H9 (cell line): ENCODE measurements at regions not wholly inside any gene's neighbourhood (a gene's known extent, or its start where the extent isn't known, plus 50 kb on each side); places are given as distances from the start of the nearest gene placed in this dataset.

Experiments used
- DNase-seq: peaks from one replicate; pipeline ENCODE4 v3.0.0-alpha.2; 2017
- H2AFZ ChIP-seq: one replicate; pipeline ENCODE4 v1.6.1; 2013; ENCODE audit warnings: mild to moderate bottlenecking, low read length, control low read depth, moderate library complexity
- H2AK5ac ChIP-seq: 2 replicates; pipeline ENCODE4 v1.6.1; 2013; ENCODE audit warnings: low read length, control low read depth, mixed read lengths; ENCODE audit not compliant: insufficient read length
- H2BK120ac ChIP-seq: one replicate; pipeline ENCODE4 v1.6.1; 2013; ENCODE audit warnings: low read depth, mild to moderate bottlenecking, low read length, control low read depth, inconsistent platforms; ENCODE audit not compliant: poor library complexity, severe bottlenecking
- H2BK12ac ChIP-seq: 2 replicates; pipeline ENCODE4 v1.6.1; 2013; ENCODE audit warnings: low read length, control low read depth, mixed read lengths, low read depth; ENCODE audit not compliant: insufficient read length
- H2BK15ac ChIP-seq: 2 replicates; pipeline ENCODE4 v1.6.1; 2013; ENCODE audit warnings: low read depth, low read length, control low read depth
- H2BK20ac ChIP-seq: one replicate; pipeline ENCODE4 v1.6.1; 2013; ENCODE audit warnings: low read depth, mild to moderate bottlenecking, low read length, control low read depth, inconsistent platforms; ENCODE audit not compliant: poor library complexity, severe bottlenecking
- H2BK5ac ChIP-seq: 2 replicates; pipeline ENCODE4 v1.6.1; 2013; ENCODE audit warnings: low read length, control low read depth, mixed read lengths; ENCODE audit not compliant: insufficient read length
- H3K14ac ChIP-seq: 2 replicates; pipeline ENCODE4 v1.6.1; 2013; ENCODE audit warnings: low read length, control low read depth; ENCODE audit not compliant: insufficient read depth
- H3K18ac ChIP-seq: 2 replicates; pipeline ENCODE4 v1.6.1; 2013; ENCODE audit warnings: low read depth, mild to moderate bottlenecking, mixed read lengths, low read length, control low read depth; ENCODE audit not compliant: insufficient read length
- H3K23ac ChIP-seq: 2 replicates; pipeline ENCODE4 v1.6.1; 2013; ENCODE audit warnings: low read length, control low read depth, mixed read lengths, low read depth; ENCODE audit not compliant: insufficient read length
- H3K23me2 ChIP-seq: 2 replicates; pipeline ENCODE4 v1.6.1; 2013; ENCODE audit warnings: low read depth, mild to moderate bottlenecking, mixed read lengths, low read length, control low read depth; ENCODE audit not compliant: insufficient read length, poor library complexity, severe bottlenecking
- H3K27ac ChIP-seq: 2 replicates; pipeline ENCODE4 v1.5.1; 2013; ENCODE audit warnings: low read length, control low read depth, mixed read lengths, low read depth; ENCODE audit not compliant: insufficient read length
- H3K27me3 ChIP-seq: 2 replicates; pipeline ENCODE4 v1.6.1; 2013; ENCODE audit warnings: low read length, control low read depth, inconsistent platforms; ENCODE audit not compliant: insufficient read depth
- H3K4ac ChIP-seq: 2 replicates; pipeline ENCODE4 v1.6.1; 2013; ENCODE audit warnings: low read depth, mild to moderate bottlenecking, control low read depth, inconsistent platforms, low read length, moderate library complexity
- H3K4me1 ChIP-seq: 2 replicates; pipeline ENCODE4 v1.6.1; 2013; ENCODE audit warnings: low read length, control low read depth, inconsistent platforms; ENCODE audit not compliant: insufficient read depth
- H3K4me2 ChIP-seq: 2 replicates; pipeline ENCODE4 v1.6.1; 2013; ENCODE audit warnings: low read length, control low read depth, mixed read lengths; ENCODE audit not compliant: insufficient read length, insufficient read depth
- H3K56ac ChIP-seq: 2 replicates; pipeline ENCODE4 v1.6.1; 2013; ENCODE audit warnings: low read depth, mild to moderate bottlenecking, mixed read lengths, low read length, control low read depth; ENCODE audit not compliant: insufficient read length
- H3K79me1 ChIP-seq: 2 replicates; pipeline ENCODE4 v1.6.1; 2013; ENCODE audit warnings: low read depth, mild to moderate bottlenecking, moderate library complexity, low read length, control low read depth, inconsistent platforms; ENCODE audit not compliant: insufficient read depth, poor library complexity, severe bottlenecking
- H3K79me2 ChIP-seq: 2 replicates; pipeline ENCODE4 v1.6.1; 2013; ENCODE audit warnings: low read length, control low read depth, inconsistent platforms; ENCODE audit not compliant: insufficient read depth
- H3K9ac ChIP-seq: 2 replicates; pipeline ENCODE4 v1.6.1; 2013; ENCODE audit warnings: low read length, control low read depth, mixed read lengths; ENCODE audit not compliant: insufficient read length; ENCODE audit errors: extremely low read depth
- H3K9me3 ChIP-seq: one replicate; pipeline ENCODE4 v1.6.1; 2013; ENCODE audit warnings: low read depth, low read length, inconsistent platforms; ENCODE audit not compliant: control insufficient read depth
- H3T11ph ChIP-seq: one replicate; pipeline ENCODE4 v1.6.1; 2013; ENCODE audit warnings: mild to moderate bottlenecking, low read length, control low read depth, inconsistent platforms
- H4K20me1 ChIP-seq: one replicate; pipeline ENCODE4 v1.6.1; 2013; ENCODE audit not compliant: control insufficient read depth, insufficient read length, insufficient read depth
- H4K5ac ChIP-seq: 2 replicates; pipeline ENCODE4 v1.6.1; 2013; ENCODE audit warnings: low read depth, mild to moderate bottlenecking, mixed read lengths, low read length, control low read depth; ENCODE audit not compliant: insufficient read length
- H4K8ac ChIP-seq: replicated peaks from 2 replicates; pipeline ENCODE4 v1.6.1; 2013; ENCODE audit warnings: low read length, control low read depth, mixed read lengths, low read depth; ENCODE audit not compliant: insufficient read length
- H4K91ac ChIP-seq: 2 replicates; pipeline ENCODE4 v1.6.1; 2013; ENCODE audit warnings: low read depth, mild to moderate bottlenecking, moderate library complexity, mixed read lengths, low read length, control low read depth; ENCODE audit not compliant: insufficient read length
- H3K27ac Mint-ChIP-seq, 3 experiments: 2 replicates in 2 of 3; 3 replicates in 1 of 3; pipeline ENCODE4 v1.8.0; 2020 to 2021; ENCODE audit warnings: mixed read lengths in 3 of 3, mild to moderate bottlenecking in 1 of 3, moderate library complexity in 1 of 3
- H3K27me3 Mint-ChIP-seq: 2 replicates; pipeline ENCODE4 v1.8.0; 2021; ENCODE audit warnings: low read depth, mild to moderate bottlenecking, moderate library complexity, mixed read lengths
- H3K36me3 Mint-ChIP-seq, 3 experiments: 2 replicates in 2 of 3; 3 replicates in 1 of 3; pipeline ENCODE4 v1.8.0; 2020 to 2021; ENCODE audit warnings: low read depth in 3 of 3, mixed read lengths in 3 of 3; ENCODE audit not compliant: insufficient read depth in 1 of 3
- H3K4me1 Mint-ChIP-seq, 2 experiments: 2 replicates each; pipeline ENCODE4 v1.8.0; 2020; ENCODE audit warnings: mixed read lengths in 2 of 2
- H3K4me3 Mint-ChIP-seq, 2 experiments: 2 replicates in 1 of 2; 3 replicates in 1 of 2; pipeline ENCODE4 v1.8.0; 2020 to 2021; ENCODE audit warnings: mild to moderate bottlenecking in 2 of 2, mixed read lengths in 2 of 2, moderate library complexity in 1 of 2
- H3K9me3 Mint-ChIP-seq, 2 experiments: 2 replicates in 1 of 2; 3 replicates in 1 of 2; pipeline ENCODE4 v1.8.0; 2020; ENCODE audit warnings: mild to moderate bottlenecking in 2 of 2, mixed read lengths in 2 of 2, moderate library complexity in 1 of 2
- CTCF ChIP-seq: fragments of 200-600 bp; sonication (generic); conservative IDR thresholded peaks from 3 replicates; pipeline ENCODE4 v1.8.0; 2021; ENCODE audit warnings: antibody characterized with exemption, mild to moderate bottlenecking
- WGBS: extraction: QIAGEN DNeasy Blood & Tissue Kit; methylation state at CpG from one replicate; pipeline ENCODE4 v1.1.7; 2013; ENCODE audit warnings: missing lambda C conversion rate, low lambda C conversion rate, mixed read lengths; ENCODE audit not compliant: insufficient read length; ENCODE audit errors: extremely low coverage; 5-methylcytosine and 5-hydroxymethylcytosine counted together

- H3K79me2 ChIP-seq, result no peaks in the 10 kb centered on the region
- H2BK20ac ChIP-seq, result no peak overlapping the region
- no CpG with 5 or more reads among the region's 11 CpGs for WGBS
- no peaks in the 10 kb centered on the region; the same call in 1 of the 2 replicates for H3K4me1 ChIP-seq
- H2BK12ac ChIP-seq, result no peak overlapping the region
- Mint-ChIP-seq H3K4me3 (no peak overlapping the region; a peak in 2 of 5 replicates), H3K36me3 (no peaks in the 10 kb centered on the region; a peak in 1 of 7 replicates), H3K4me1 (peaks cover 30 to 53% of the 10 kb centered on the region in 2 experiments), H3K27me3 (peaks cover 95% of the 10 kb centered on the region), H3K27ac (0 out of 7 replicates have a peak overlapping the region, but pooled peaks of 1 of the 3 experiments have one; percentile 51), H3K9me3 (no peaks in the 10 kb centered on the region; a peak in 2 of 5 replicates)
- H3K18ac ChIP-seq, result no peak overlapping the region
- no peak overlapping the region for H2BK120ac ChIP-seq
- no peaks in the 10 kb centered on the region for H3K79me1 ChIP-seq
- TF ChIP-seq CTCF, result no peak
- H3K9me3 ChIP-seq, result no peaks in the 10 kb centered on the region
- no peaks in the 10 kb centered on the region for H3K23me2 ChIP-seq
- no peaks in the 10 kb centered on the region for H4K20me1 ChIP-seq
- H2AFZ ChIP-seq, result no peak overlapping the region
- H2BK5ac ChIP-seq, result no peak overlapping the region
- no peak overlapping the region for H3K23ac ChIP-seq
- H3K27ac ChIP-seq, result no peak overlapping the region
- no peak overlapping the region for H2BK15ac ChIP-seq
- H3K27me3 ChIP-seq, result peaks cover 36% of the 10 kb centered on the region
- H3K14ac ChIP-seq, result no peak overlapping the region
- H2AK5ac ChIP-seq, result no peak overlapping the region
- DNase-seq, result no peak
- no peak overlapping the region for H3K56ac ChIP-seq
- H3K4ac ChIP-seq, result no peak overlapping the region
- H3K9ac ChIP-seq, result no peak overlapping the region
- H4K8ac ChIP-seq, result no peak overlapping the region
- no peak overlapping the region for H4K5ac ChIP-seq
- no peak overlapping the region for H4K91ac ChIP-seq
- H3T11ph ChIP-seq, result no peak overlapping the region
- H3K4me2 ChIP-seq, result no peak overlapping the region
Observed at GRCh38 chr15:96089405-96090058, 241.0 kb upstream of the NR2F2 start.
